ENCODE measurements at regions not wholly inside any gene's neighbourhood (a gene's known extent, or its start where the extent isn't known, plus 50 kb on each side); places are given as distances from the start of the nearest gene placed in this dataset.

DNA sequence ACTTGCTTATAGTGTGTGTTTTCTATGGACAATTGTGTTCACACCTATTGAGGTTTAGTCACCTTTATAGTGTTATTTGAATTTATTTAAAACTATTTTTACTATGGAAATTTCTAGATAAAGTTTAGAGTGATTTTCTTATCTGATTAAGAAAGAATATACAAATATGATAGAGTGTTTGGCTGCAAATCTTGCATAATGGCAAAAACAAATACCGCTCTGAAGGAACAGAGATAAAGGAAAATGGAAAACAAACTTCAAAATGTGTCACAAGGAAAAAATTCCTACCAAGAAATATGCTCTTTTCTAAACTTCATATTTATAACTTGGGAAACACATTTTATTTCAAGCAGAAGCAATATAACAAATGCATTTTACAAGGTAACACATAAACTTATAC is 423.1 kb downstream of the TOX3 start:
- no peaks in the 10 kb centered on the region; the same call in 1 of the 2 replicates for H3K4me1 ChIP-seq (ENCODE audit: insufficient read depth)
- H2AFZ ChIP-seq = no peak overlapping the region
- no peak overlapping the region for H3K4me2 ChIP-seq
- DNase-seq (ENCODE audit: low spot score) = no peak
- Mint-ChIP-seq H3K27me3 (ENCODE audit: insufficient read depth, low read depth, poor library complexity) (no peaks in the 10 kb centered on the region), H3K4me1 (peaks cover 10% of the 10 kb centered on the region; the same call in 2 of the 3 replicates), H3K9me3 (peaks cover 18% of the 10 kb centered on the region), H3K4me3 (no peak overlapping the region), H3K27ac (no peak overlapping the region), H3K36me3 (ENCODE audit: low read depth) (peaks cover 11% of the 10 kb centered on the region)
- H3K27ac ChIP-seq (ENCODE audit: low read depth) = no peak overlapping the region
- no peak for ATAC-seq
- TF ChIP-seq, protein P1, sequence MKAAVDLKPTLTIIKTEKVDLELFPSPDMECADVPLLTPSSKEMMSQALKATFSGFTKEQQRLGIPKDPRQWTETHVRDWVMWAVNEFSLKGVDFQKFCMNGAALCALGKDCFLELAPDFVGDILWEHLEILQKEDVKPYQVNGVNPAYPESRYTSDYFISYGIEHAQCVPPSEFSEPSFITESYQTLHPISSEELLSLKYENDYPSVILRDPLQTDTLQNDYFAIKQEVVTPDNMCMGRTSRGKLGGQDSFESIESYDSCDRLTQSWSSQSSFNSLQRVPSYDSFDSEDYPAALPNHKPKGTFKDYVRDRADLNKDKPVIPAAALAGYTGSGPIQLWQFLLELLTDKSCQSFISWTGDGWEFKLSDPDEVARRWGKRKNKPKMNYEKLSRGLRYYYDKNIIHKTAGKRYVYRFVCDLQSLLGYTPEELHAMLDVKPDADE (IDR thresholded peaks at IDR 0.05) = no peak
- TF ChIP-seq POLR2AphosphoS5 (IDR thresholded peaks at IDR 0.05; ENCODE audit: low read depth) (no peak), EZH2 (IDR thresholded peaks at IDR 0.05; ENCODE audit: low read depth, unreplicated experiment) (no peak), ZNF331 (CRISPR knock-in tag; IDR thresholded peaks at IDR 0.05; ENCODE audit: low read depth) (no peak), ZNF462 (CRISPR knock-in tag; IDR thresholded peaks at IDR 0.05) (no peak), CREB1 (CRISPR knock-in tag; IDR thresholded peaks at IDR 0.05; ENCODE audit: low read depth) (no peak), EZH2phosphoT487 (IDR thresholded peaks at IDR 0.05; ENCODE audit: unreplicated experiment) (no peak), STAT1 (IDR thresholded peaks at IDR 0.05; ENCODE audit: unreplicated experiment) (no peak), JUNB (IDR thresholded peaks at IDR 0.05; ENCODE audit: unreplicated experiment) (no peak)
- TF ChIP-seq, protein P2, sequence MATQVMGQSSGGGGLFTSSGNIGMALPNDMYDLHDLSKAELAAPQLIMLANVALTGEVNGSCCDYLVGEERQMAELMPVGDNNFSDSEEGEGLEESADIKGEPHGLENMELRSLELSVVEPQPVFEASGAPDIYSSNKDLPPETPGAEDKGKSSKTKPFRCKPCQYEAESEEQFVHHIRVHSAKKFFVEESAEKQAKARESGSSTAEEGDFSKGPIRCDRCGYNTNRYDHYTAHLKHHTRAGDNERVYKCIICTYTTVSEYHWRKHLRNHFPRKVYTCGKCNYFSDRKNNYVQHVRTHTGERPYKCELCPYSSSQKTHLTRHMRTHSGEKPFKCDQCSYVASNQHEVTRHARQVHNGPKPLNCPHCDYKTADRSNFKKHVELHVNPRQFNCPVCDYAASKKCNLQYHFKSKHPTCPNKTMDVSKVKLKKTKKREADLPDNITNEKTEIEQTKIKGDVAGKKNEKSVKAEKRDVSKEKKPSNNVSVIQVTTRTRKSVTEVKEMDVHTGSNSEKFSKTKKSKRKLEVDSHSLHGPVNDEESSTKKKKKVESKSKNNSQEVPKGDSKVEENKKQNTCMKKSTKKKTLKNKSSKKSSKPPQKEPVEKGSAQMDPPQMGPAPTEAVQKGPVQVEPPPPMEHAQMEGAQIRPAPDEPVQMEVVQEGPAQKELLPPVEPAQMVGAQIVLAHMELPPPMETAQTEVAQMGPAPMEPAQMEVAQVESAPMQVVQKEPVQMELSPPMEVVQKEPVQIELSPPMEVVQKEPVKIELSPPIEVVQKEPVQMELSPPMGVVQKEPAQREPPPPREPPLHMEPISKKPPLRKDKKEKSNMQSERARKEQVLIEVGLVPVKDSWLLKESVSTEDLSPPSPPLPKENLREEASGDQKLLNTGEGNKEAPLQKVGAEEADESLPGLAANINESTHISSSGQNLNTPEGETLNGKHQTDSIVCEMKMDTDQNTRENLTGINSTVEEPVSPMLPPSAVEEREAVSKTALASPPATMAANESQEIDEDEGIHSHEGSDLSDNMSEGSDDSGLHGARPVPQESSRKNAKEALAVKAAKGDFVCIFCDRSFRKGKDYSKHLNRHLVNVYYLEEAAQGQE (IDR thresholded peaks at IDR 0.05; ENCODE audit: unreplicated experiment) = no peak
- TF ChIP-seq, protein P3, sequence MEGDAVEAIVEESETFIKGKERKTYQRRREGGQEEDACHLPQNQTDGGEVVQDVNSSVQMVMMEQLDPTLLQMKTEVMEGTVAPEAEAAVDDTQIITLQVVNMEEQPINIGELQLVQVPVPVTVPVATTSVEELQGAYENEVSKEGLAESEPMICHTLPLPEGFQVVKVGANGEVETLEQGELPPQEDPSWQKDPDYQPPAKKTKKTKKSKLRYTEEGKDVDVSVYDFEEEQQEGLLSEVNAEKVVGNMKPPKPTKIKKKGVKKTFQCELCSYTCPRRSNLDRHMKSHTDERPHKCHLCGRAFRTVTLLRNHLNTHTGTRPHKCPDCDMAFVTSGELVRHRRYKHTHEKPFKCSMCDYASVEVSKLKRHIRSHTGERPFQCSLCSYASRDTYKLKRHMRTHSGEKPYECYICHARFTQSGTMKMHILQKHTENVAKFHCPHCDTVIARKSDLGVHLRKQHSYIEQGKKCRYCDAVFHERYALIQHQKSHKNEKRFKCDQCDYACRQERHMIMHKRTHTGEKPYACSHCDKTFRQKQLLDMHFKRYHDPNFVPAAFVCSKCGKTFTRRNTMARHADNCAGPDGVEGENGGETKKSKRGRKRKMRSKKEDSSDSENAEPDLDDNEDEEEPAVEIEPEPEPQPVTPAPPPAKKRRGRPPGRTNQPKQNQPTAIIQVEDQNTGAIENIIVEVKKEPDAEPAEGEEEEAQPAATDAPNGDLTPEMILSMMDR (conservative IDR thresholded peaks at IDR 0.05; ENCODE audit: low read depth in 2 of 2) = no peak
- peaks cover 13% of the 10 kb centered on the region; the same call in 1 of the 2 replicates for H3K9me2 ChIP-seq (ENCODE audit: insufficient read depth)
- no peaks in the 10 kb centered on the region for H3F3A ChIP-seq (replicated peaks; ENCODE audit: low read depth)
- H3K27me3 ChIP-seq (ENCODE audit: insufficient read depth) = no peaks in the 10 kb centered on the region
- peaks cover 11% of the 10 kb centered on the region for H3K36me3 ChIP-seq (ENCODE audit: insufficient read depth)
- no peaks in the 10 kb centered on the region for H4K20me1 ChIP-seq (replicated peaks; ENCODE audit: insufficient read depth)
- no peaks in the 10 kb centered on the region for H3K79me2 ChIP-seq (replicated peaks; ENCODE audit: insufficient read depth)
- no peak overlapping the region for H3K4me3 ChIP-seq
